GDM1 (cell line): ENCODE measurements at regions not wholly inside any gene's neighbourhood (a gene's known extent, or its start where the extent isn't known, plus 50 kb on each side); places are given as distances from the start of the nearest gene placed in this dataset.
"Not testable (repeated sequence)": the region's sequence is repeated elsewhere in the genome, so short reads cannot be mapped to it uniquely, and the experiment has no call there.

Experiments
- DNase-seq: peaks from one replicate; lab custom pipeline; 2025; lab: John Stamatoyannopoulos, UW

- no peak for DNase-seq
Measured at GRCh38 chr13:87538366-87539052, 132.7 kb upstream of the SLITRK5 start.

GRCh38 chr13:87553142-87553541 lies 118.0 kb upstream of the SLITRK5 start:
- DNase-seq = no peak

- no peak for DNase-seq
Measured at GRCh38 chr13:87554045-87554444, 117.1 kb upstream of the SLITRK5 start.

GRCh38 chr13:87557788-87558187 lies 113.4 kb upstream of the SLITRK5 start:
- no peak for DNase-seq

- not testable (repeated sequence) for DNase-seq
Measured at GRCh38 chr13:87561580-87561979, 109.6 kb upstream of the SLITRK5 start.

- no peak for DNase-seq
Measured at GRCh38 chr13:87570669-87571068, 100.5 kb upstream of the SLITRK5 start.

- DNase-seq = no peak
Measured at GRCh38 chr13:87582399-87582798, 88.8 kb upstream of the SLITRK5 start.

GRCh38 chr13:87590518-87590917 lies 80.7 kb upstream of the SLITRK5 start:
- no peak for DNase-seq

- DNase-seq = not testable (repeated sequence)
Measured at GRCh38 chr13:87604437-87604836, 66.7 kb upstream of the SLITRK5 start.

GRCh38 chr13:87607266-87607665 lies 63.9 kb upstream of the SLITRK5 start:
- DNase-seq = no peak

GRCh38 chr13:87614276-87614675 lies 56.9 kb upstream of the SLITRK5 start:
- no peak for DNase-seq
